DMS153 treated with DMSO at 0.1 percent for 48 hours (cell line): ENCODE measurements at regions not wholly inside any gene's neighbourhood (a gene's known extent, or its start where the extent isn't known, plus 50 kb on each side); places are given as distances from the start of the nearest gene placed in this dataset.

ENCODE experiments used
- DNase-seq: peaks from one replicate; lab custom pipeline; 2025; ENCODE audit not compliant: unreplicated experiment; lab: John Stamatoyannopoulos, UW

GRCh38 chr6:167766986-167767714 is 59.6 kb upstream of the AFDN start:
- peak; percentile 61 for DNase-seq

GRCh38 chr6:167767715-167768107 is 59.0 kb upstream of the AFDN start:
- no peak for DNase-seq

- no peak for DNase-seq
Measured at GRCh38 chr6:167768471-167769215, 58.1 kb upstream of the AFDN start.

- no peak for DNase-seq
Measured at GRCh38 chr6:167769408-167770190, 57.1 kb upstream of the AFDN start.

- DNase-seq = no peak
Measured at GRCh38 chr6:167770291-167770955, 56.3 kb upstream of the AFDN start.

GRCh38 chr6:167774881-167775280 is 51.8 kb upstream of the AFDN start:
- DNase-seq = no peak

- no peak for DNase-seq
Measured at GRCh38 chr6:167776906-167777627, 49.6 kb upstream of the AFDN start.
